GM18951 (cell line): ENCODE measurements at regions not wholly inside any gene's neighbourhood (a gene's known extent, or its start where the extent isn't known, plus 50 kb on each side); places are given as distances from the start of the nearest gene placed in this dataset.

Source experiments
- POLR2A ChIP-seq: IDR thresholded peaks from 4 replicates; pipeline ENCODE4 v1.6.1; 2011; ENCODE audit warnings: mild to moderate bottlenecking; ENCODE audit not compliant: insufficient read length, insufficient read depth; ENCODE audit errors: extremely low read depth
- in situ Hi-C: fragments of 300-500 bp; cut with MboI; formaldehyde crosslinking; loops from one replicate; pipeline ENCODE4 v1.12.0; 2022; ENCODE audit warnings: low sequenced_read_pairs, mixed read lengths, inconsistent platforms; ENCODE audit not compliant: unreplicated experiment

DNA sequence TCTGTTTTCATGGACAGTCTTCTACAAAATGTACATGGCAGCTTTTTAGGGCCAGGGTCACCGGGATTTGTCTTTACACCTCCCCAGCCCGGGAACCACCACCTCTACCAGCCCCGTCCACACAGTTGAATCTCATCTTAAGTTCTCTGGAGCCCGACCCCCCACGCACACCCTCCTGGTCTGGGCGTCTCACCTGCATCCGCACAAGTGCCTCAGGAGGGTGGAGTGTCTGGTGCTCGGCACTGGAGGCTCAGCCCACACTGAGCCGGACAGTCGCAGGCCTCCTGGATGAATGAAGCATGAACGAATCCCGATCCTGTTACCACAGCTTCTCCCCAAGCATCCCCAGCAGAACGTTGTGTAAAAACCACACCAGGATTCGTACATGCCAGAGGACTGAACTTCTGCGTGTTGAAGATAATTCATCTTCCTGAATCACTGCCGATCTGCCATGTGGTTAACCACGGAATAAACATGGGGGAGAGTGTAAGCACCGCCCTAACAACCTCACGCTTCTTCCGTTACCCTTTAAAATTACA, 162.0 kb downstream of the RTP5 start:
- no peak for TF ChIP-seq POLR2A
- in situ Hi-C loops, result no loop called here

DNA sequence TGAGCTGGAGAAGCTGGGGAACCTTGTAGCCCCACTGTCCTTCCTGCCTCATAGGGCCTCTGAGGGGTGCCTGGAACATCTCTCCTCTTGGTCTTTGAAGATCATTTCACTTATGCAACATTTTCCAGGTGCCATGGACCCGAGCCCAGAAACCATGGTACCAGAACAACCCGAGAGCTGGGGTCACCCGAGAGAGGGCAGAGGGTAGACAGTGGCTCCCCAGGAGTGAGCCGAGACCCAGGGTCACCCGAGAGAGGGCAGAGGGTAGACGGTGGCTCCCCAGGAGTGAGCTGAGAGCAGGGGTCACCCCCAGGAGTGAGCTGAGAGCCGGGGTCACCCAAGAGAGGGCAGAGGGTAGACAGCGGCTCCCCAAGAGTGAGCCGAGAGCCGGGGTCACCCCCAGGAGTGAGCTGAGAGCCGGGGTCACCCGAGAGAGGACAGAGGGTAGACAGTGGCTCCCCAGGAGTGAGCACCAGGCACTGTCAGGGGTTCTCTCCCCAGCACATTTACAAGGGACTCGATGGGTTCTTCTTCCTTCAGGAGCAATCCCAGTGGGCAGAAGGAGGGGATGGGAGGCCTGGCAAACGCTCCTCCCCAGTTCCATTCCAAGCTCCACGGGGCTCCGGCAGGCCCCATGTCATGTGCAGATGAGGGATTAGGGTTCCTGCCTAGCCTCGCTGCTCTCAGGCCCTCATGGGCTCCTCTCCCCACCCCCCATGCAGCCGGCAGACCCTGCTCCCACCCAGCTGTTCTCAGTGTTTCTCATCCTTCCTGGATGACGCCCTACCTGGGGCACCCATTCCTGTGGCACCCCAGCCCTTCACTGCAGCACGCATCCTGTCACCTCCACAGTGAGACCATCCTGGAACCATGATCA, 163.5 kb downstream of the RTP5 start:
- in situ Hi-C loops, result no loop called here
- TF ChIP-seq POLR2A, result no peak

DNA sequence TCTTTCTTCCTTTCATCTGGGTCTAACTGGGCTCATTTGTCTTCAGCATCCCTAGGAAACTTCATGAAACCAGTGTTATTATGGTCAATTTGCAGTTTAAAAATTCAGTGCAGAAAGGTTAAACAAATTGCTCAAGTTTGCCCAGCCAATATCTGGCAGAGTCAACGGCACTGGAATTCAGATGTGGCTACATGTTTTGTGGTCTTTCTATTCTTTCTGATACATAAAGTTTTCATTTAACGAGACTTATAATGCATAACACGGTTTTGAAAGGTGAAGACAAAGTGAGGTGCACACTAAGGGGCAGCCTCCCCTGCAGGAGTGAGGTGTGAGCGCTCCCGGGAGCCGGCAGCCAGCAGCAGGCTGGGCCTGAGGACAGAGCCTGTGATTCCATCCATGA, 164.6 kb downstream of the RTP5 start:
- in situ Hi-C loops, result no loop called here
- no peak for TF ChIP-seq POLR2A

GRCh38 chr2:242034996-242035814, 165.7 kb downstream of the RTP5 start:
- in situ Hi-C loops, result no loop called here
- TF ChIP-seq POLR2A, result no peak

GRCh38 chr2:242035858-242036652, 166.5 kb downstream of the RTP5 start:
- in situ Hi-C loops, result no loop called here

DNA sequence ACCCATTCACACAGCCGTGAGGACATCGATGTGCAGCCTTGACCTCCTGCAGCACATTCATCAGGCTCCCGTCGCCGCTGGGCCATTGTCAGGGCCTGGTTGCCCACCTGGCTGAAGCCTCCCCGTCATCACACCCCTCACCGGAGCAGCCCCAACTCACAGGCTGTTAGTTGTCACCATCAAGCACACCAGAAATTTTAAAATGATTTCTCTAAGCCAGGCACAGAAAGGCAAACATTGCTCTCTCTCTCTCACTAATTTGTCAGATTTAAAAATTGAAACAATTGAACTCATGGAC, 167.1 kb downstream of the RTP5 start:
- no peak for TF ChIP-seq POLR2A
- in situ Hi-C loops, result no loop called here

More at GRCh38 chr2:242035858-242036652, 166.5 kb downstream of the RTP5 start:
- no peak for TF ChIP-seq POLR2A

- in situ Hi-C loops, result no loop called here
- no peak for TF ChIP-seq POLR2A
Measured at GRCh38 chr2:242038166-242038927, 168.8 kb downstream of the RTP5 start.

DNA sequence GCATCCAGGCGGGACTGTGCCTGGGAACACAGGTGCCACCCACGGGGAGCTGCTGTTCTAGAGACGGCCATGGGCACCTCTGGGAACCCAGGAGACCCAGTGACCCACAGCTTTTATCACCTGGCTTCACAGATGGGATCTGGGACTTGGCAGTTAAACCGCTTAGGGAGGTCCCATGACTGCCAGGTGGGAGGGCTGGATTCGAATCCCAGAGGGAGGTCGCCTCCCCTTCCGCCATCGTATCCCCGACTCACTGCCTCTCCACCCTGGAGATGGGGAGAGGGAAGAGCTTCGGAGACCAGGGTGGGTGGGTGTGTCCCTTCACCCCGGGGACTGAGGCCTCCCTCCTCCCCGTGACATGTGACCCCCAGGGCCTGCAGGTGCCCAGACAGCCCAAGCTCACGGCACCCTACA, 169.4 kb downstream of the RTP5 start:
- no peak for TF ChIP-seq POLR2A
- in situ Hi-C loops, result no loop called here

DNA sequence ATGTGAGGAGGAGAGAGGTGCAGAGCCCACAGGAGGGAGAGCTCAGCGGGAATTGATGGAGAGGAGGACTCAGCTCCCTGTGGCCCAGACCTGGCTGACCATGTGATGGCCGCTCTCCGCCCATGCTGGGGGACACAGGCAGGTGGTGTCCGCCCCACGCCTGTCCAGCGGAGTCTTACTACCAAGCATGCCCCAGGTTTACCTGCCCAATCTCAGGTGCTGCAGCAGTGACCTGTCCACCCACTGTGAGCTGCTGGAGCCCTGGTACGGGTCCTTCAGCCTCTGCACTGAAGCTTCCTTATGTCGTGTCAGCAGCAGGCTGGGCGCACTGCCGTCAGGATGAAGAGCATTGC, 170.8 kb downstream of the RTP5 start:
- in situ Hi-C loops, result no loop called here
- no peak for TF ChIP-seq POLR2A

- in situ Hi-C loops, result no loop called here
- TF ChIP-seq POLR2A, result no peak
Measured at GRCh38 chr2:242040681-242041080, 171.2 kb downstream of the RTP5 start.

DNA sequence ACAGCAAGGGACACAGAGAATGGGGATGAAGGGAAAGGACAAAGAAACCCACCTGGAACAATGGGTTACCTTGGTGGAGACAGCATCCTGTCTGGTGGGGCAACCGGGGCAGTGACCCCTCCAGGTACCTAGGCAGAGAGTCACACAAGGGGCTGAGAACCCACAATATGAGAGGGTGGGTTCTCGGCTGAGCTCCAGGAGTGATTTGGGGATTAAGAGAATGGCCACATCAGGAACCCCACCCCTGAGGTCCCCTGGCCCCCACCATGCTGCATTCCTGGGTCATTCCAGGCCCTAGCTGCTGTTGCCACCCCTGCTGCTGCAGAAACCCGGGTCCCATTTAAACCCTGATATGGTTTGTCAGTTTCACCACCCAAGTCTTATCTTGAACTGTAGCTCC, 172.3 kb downstream of the RTP5 start:
- in situ Hi-C loops, result no loop called here
- no peak for TF ChIP-seq POLR2A

GRCh38 chr2:242043538-242044312, 174.2 kb downstream of the RTP5 start:
- in situ Hi-C loops, result no loop called here
- no peak for TF ChIP-seq POLR2A
